GM12864 (cell line): ENCODE measurements at regions not wholly inside any gene's neighbourhood (a gene's known extent, or its start where the extent isn't known, plus 50 kb on each side); places are given as distances from the start of the nearest gene placed in this dataset.
"Not testable (repeated sequence)": the region's sequence is repeated elsewhere in the genome, so short reads cannot be mapped to it uniquely, and the experiment has no call there.

ENCODE experiments used
- DNase-seq: peaks from one replicate; pipeline ENCODE4 v3.0.0-alpha.2; 2011; ENCODE audit warnings: low read depth
- H3K4me3 ChIP-seq: 2 replicates; pipeline ENCODE4 v1.5.1; 2011; ENCODE audit warnings: mild to moderate bottlenecking, low read depth, low read length, control low read depth
- CTCF ChIP-seq: IDR thresholded peaks from 2 replicates; pipeline ENCODE4 v1.5.1; 2011; ENCODE audit warnings: low read depth, mild to moderate bottlenecking, moderate library complexity, low read length, control low read depth, inconsistent platforms; ENCODE audit errors: missing control alignments

GRCh38 chr13:44051918-44052675 lies 172.4 kb downstream of the LACC1 start:
- no peak for DNase-seq
- TF ChIP-seq CTCF = no peak
- no peak overlapping the region for H3K4me3 ChIP-seq

- DNase-seq = no peak
- no peak for TF ChIP-seq CTCF
- H3K4me3 ChIP-seq = no peak overlapping the region
Measured at GRCh38 chr13:44052780-44053184, 173.1 kb downstream of the LACC1 start.

- no peak for TF ChIP-seq CTCF
- H3K4me3 ChIP-seq = no peak overlapping the region
- DNase-seq = no peak
Measured at GRCh38 chr13:44053208-44053607, 173.5 kb downstream of the LACC1 start.

GRCh38 chr13:44054525-44054924 lies 174.8 kb downstream of the LACC1 start:
- no peak for DNase-seq
- no peak overlapping the region for H3K4me3 ChIP-seq
- TF ChIP-seq CTCF = no peak

- DNase-seq, H3K4me3 ChIP-seq: not testable (repeated sequence)
Measured at GRCh38 chr13:44055681-44056080, 176.0 kb downstream of the LACC1 start.

- no peak overlapping the region for H3K4me3 ChIP-seq
- TF ChIP-seq CTCF = no peak
- DNase-seq = no peak
Measured at GRCh38 chr13:44058067-44058466, 178.4 kb downstream of the LACC1 start.

- no peak overlapping the region for H3K4me3 ChIP-seq
- no peak for DNase-seq
- no peak for TF ChIP-seq CTCF
Measured at GRCh38 chr13:44058624-44059215, 179.0 kb downstream of the LACC1 start.
